HCT116 (cell line): ENCODE measurements at regions not wholly inside any gene's neighbourhood (a gene's known extent, or its start where the extent isn't known, plus 50 kb on each side); places are given as distances from the start of the nearest gene placed in this dataset.

ENCODE experiments used
- ATF3 ChIP-seq: IDR thresholded peaks from 2 replicates; pipeline ENCODE4 v1.6.1; 2012
- CBX3 ChIP-seq: IDR thresholded peaks from 2 replicates; pipeline ENCODE4 v1.6.1; 2012; ENCODE audit warnings: low read depth
- CTCF ChIP-seq, 3 experiments: fragments of 200-600 bp in 1 of 3; sonication (generic) in 1 of 3; IDR thresholded peaks in 2 of 3; conservative IDR thresholded peaks in 1 of 3; 2 replicates each; pipeline ENCODE4 v1.5.1; 2012 to 2017; ENCODE audit warnings: low read depth in 2 of 3, low read length in 2 of 3, antibody characterized with exemption in 1 of 3, borderline replicate concordance in 1 of 3, control low read depth in 1 of 3, mild to moderate bottlenecking in 1 of 3, mixed read lengths in 1 of 3, mixed run types in 1 of 3, moderate library complexity in 1 of 3; ENCODE audit not compliant: insufficient read depth in 1 of 3
- EGR1 ChIP-seq: IDR thresholded peaks from 2 replicates; pipeline ENCODE4 v1.6.1; 2012; ENCODE audit warnings: low read depth
- EZH2 ChIP-seq: fragments of 200-600 bp; sonication (generic); IDR thresholded peaks from 2 replicates; pipeline ENCODE4 v1.6.1; 2017; ENCODE audit warnings: antibody characterized with exemption, mixed run types
- MAX ChIP-seq: IDR thresholded peaks from 2 replicates; pipeline ENCODE4 v1.6.1; 2012
- POLR2A ChIP-seq: IDR thresholded peaks from 2 replicates; pipeline ENCODE4 v1.7.0; 2011; ENCODE audit warnings: borderline replicate concordance; ENCODE audit not compliant: insufficient read depth, insufficient read length; ENCODE audit errors: extremely low read depth
- SIN3A ChIP-seq: IDR thresholded peaks from 2 replicates; pipeline ENCODE4 v1.6.1; 2012; ENCODE audit warnings: low read depth
- SP1 ChIP-seq: IDR thresholded peaks from 2 replicates; pipeline ENCODE4 v1.6.1; 2012; ENCODE audit warnings: low read depth
- TCF7L2 ChIP-seq: IDR thresholded peaks from 2 replicates; pipeline ENCODE4 v1.7.0; 2011; ENCODE audit warnings: borderline replicate concordance, inconsistent platforms; ENCODE audit not compliant: insufficient read depth, insufficient read length; ENCODE audit errors: extremely low read depth

- no peak for TF ChIP-seq ATF3
- TF ChIP-seq MAX = no peak
- no peak for TF ChIP-seq SP1
- no peak for TF ChIP-seq CTCF (IDR thresholded peaks at IDR 0.05 in 2 of 3, conservative IDR thresholded peaks at IDR 0.05 in 1 of 3; ENCODE audit: borderline replicate concordance in 1 of 3, insufficient read depth in 1 of 3, low read depth in 2 of 3, low read length in 2 of 3)
- TF ChIP-seq POLR2A = no peak
- no peak for TF ChIP-seq EZH2
- no peak for TF ChIP-seq CBX3
- TF ChIP-seq SIN3A = no peak
- no peak for TF ChIP-seq EGR1
- TF ChIP-seq TCF7L2 = no peak
Measured at GRCh38 chr2:219980638-219981037, 353.2 kb downstream of the SLC4A3 start.
